Endothelial cell of umbilical vein (primary cell): ENCODE measurements at regions not wholly inside any gene's neighbourhood (a gene's known extent, or its start where the extent isn't known, plus 50 kb on each side); places are given as distances from the start of the nearest gene placed in this dataset.

Experiments used
- BruUV-seq: library from RNA; stranded (reverse); fragments of 400-500 nt; replicated peaks from 2 replicates; lab custom pipeline; 2021; lab: Mats Ljungman, UMichigan
- CTCF ChIA-PET: fragments of 300-600, 350-600 bp; sonication (Branson Sonifier 250); formaldehyde crosslinking; loops from one replicate; lab custom pipeline; 2021; ENCODE audit warnings: antibody characterized with exemption, inconsistent platforms; lab: Charles Lee
- POLR2A ChIA-PET: fragments of 300-600, 350-600 bp; sonication (Branson Sonifier 250); formaldehyde crosslinking; loops from one replicate; lab custom pipeline; 2021; ENCODE audit warnings: antibody characterized with exemption, inconsistent platforms; lab: Charles Lee
- DNase-seq: peaks from one replicate; pipeline ENCODE4 v3.0.0-alpha.2; 2011; ENCODE audit warnings: low read depth, low spot score
- FAIRE-seq: peaks from 2 replicates; lab custom pipeline; 2011; peaks lifted over from hg19 to GRCh38; lab: Jason Lieb, UNC
- H2AFZ ChIP-seq: 2 replicates; pipeline ENCODE4 v1.6.0; 2012; ENCODE audit warnings: low read depth, low read length, control low read depth, inconsistent platforms
- H3K27ac ChIP-seq: 2 replicates; pipeline ENCODE4 v1.5.1; 2011; ENCODE audit warnings: low read depth, mild to moderate bottlenecking, control low read depth, low read length, moderate library complexity; ENCODE audit not compliant: insufficient read depth
- H3K27me3 ChIP-seq, 2 experiments: 2 replicates each; pipeline versions ENCODE4 v1.6.0 to v1.6.1; 2011; ENCODE audit warnings: low read length in 2 of 2, mixed read lengths in 1 of 2; ENCODE audit not compliant: control insufficient read depth in 2 of 2, insufficient read depth in 2 of 2
- H3K36me3 ChIP-seq, 2 experiments: 2 replicates in 1 of 2; 3 replicates in 1 of 2; pipeline ENCODE4 v1.5.1; 2011; ENCODE audit warnings: low read length in 2 of 2, mild to moderate bottlenecking in 1 of 2, moderate library complexity in 1 of 2; ENCODE audit not compliant: control insufficient read depth in 2 of 2, insufficient read depth in 2 of 2; ENCODE audit errors: extremely low read depth in 1 of 2
- H3K4me1 ChIP-seq: 3 replicates; pipeline ENCODE4 v1.5.1; 2011; ENCODE audit warnings: mild to moderate bottlenecking, low read length; ENCODE audit not compliant: control insufficient read depth, insufficient read depth; ENCODE audit errors: extremely low read depth
- H3K4me2 ChIP-seq: 2 replicates; pipeline ENCODE4 v1.6.1; 2011; ENCODE audit warnings: low read length, control low read depth, mixed read lengths; ENCODE audit not compliant: insufficient read depth
- H3K4me3 ChIP-seq, 3 experiments: fragments of 200-600 bp in 1 of 3; sonication (generic), shearing (Covaris generic) in 1 of 3; replicated peaks in 1 of 3; 2 replicates each; pipeline ENCODE4 v1.5.1; 2011 to 2016; ENCODE audit warnings: control low read depth in 3 of 3, low read length in 3 of 3, mild to moderate bottlenecking in 2 of 3, inconsistent platforms in 1 of 3, low read depth in 1 of 3, moderate library complexity in 1 of 3; ENCODE audit not compliant: insufficient read depth in 1 of 3
- H3K79me2 ChIP-seq: 2 replicates; pipeline ENCODE4 v1.6.0; 2012; ENCODE audit warnings: low read length, inconsistent platforms; ENCODE audit not compliant: control insufficient read depth, insufficient read depth
- H3K9ac ChIP-seq: replicated peaks from 2 replicates; pipeline ENCODE3; 2011; ENCODE audit warnings: low read length, control low read depth; ENCODE audit not compliant: insufficient read depth; ENCODE audit errors: extremely low read depth
- H3K9me1 ChIP-seq: replicated peaks from 3 replicates; pipeline ENCODE4 v1.6.0; 2011; ENCODE audit warnings: mild to moderate bottlenecking, low read length; ENCODE audit not compliant: control insufficient read depth, insufficient read depth; ENCODE audit errors: extremely low read depth
- H3K9me3 ChIP-seq: replicated peaks from 2 replicates; pipeline ENCODE4 v1.5.1; 2012; ENCODE audit warnings: low read length, inconsistent platforms; ENCODE audit not compliant: control insufficient read depth, insufficient read depth
- H4K20me1 ChIP-seq: replicated peaks from 2 replicates; pipeline ENCODE3; 2011; ENCODE audit warnings: mild to moderate bottlenecking, low read length; ENCODE audit not compliant: control insufficient read depth, insufficient read depth; ENCODE audit errors: extremely low read depth
- CTCF ChIP-seq, 2 donors: IDR thresholded peaks; 1 replicate in 1 of 2; 2 replicates in 1 of 2; pipeline ENCODE4 v1.5.1; 2011; ENCODE audit warnings: low read length in 2 of 2, mild to moderate bottlenecking in 2 of 2, moderate library complexity in 2 of 2, control low read depth in 1 of 2, inconsistent platforms in 1 of 2, low read depth in 1 of 2; ENCODE audit not compliant: insufficient read depth in 1 of 2; ENCODE audit errors: extremely low read depth in 1 of 2
- EZH2 ChIP-seq: IDR thresholded peaks from 2 replicates; pipeline ENCODE4 v1.6.1; 2012; ENCODE audit warnings: borderline replicate concordance, low read depth, mild to moderate bottlenecking, moderate library complexity, low read length, inconsistent platforms; ENCODE audit not compliant: severe bottlenecking
- FOS ChIP-seq: IDR thresholded peaks from 2 replicates; pipeline ENCODE4 v1.6.1; 2011; ENCODE audit warnings: mild to moderate bottlenecking, low read length, moderate library complexity, borderline replicate concordance; ENCODE audit not compliant: insufficient read depth
- GATA2 ChIP-seq: IDR thresholded peaks from 2 replicates; pipeline ENCODE4 v1.7.0; 2011; ENCODE audit warnings: low read depth, mild to moderate bottlenecking, moderate library complexity, mixed read lengths, low read length; ENCODE audit not compliant: insufficient read length, insufficient read depth
- JUN ChIP-seq: IDR thresholded peaks from 2 replicates; pipeline ENCODE4 v1.6.1; 2011; ENCODE audit warnings: borderline replicate concordance, low read depth; ENCODE audit not compliant: insufficient read length, insufficient read depth
- MAX ChIP-seq: IDR thresholded peaks from 2 replicates; pipeline ENCODE4 v1.6.1; 2011; ENCODE audit not compliant: insufficient read depth, insufficient read length
- MYC ChIP-seq: IDR thresholded peaks from one replicate; pipeline ENCODE4 v1.6.1; 2011; ENCODE audit warnings: mild to moderate bottlenecking, low read depth, low read length
- POLR2A ChIP-seq: IDR thresholded peaks from 2 replicates; pipeline ENCODE4 v1.6.1; 2012; ENCODE audit warnings: low read depth, mild to moderate bottlenecking, control low read depth, low read length
- POLR2AphosphoS5 ChIP-seq: IDR thresholded peaks from 2 replicates; pipeline ENCODE4 v1.6.1; 2012; ENCODE audit warnings: low read depth, mild to moderate bottlenecking, control low read depth, low read length, moderate library complexity; ENCODE audit not compliant: insufficient read depth
- dilution Hi-C: fragments of 300-500 bp; cut with MboI; formaldehyde crosslinking; loops from one replicate; pipeline ENCODE4 v1.15.0; 2019; ENCODE audit warnings: low sequenced_read_pairs; ENCODE audit not compliant: extremely low pct_ligation_motif_present
- intact Hi-C: fragments of 100-400 bp; cut with micrococcal nuclease; formaldehyde crosslinking; loops from one replicate; pipeline ENCODE4 v1.10.0; 2022

GRCh38 chr14:104421401-104421821, 158.2 kb upstream of the C14orf180 start:
- no peak for FAIRE-seq
- BruUV-seq = no TSS peak

More at GRCh38 chr14:104421401-104421821, 158.2 kb upstream of the C14orf180 start:
- H3K4me2 ChIP-seq = no peak overlapping the region
- H2AFZ ChIP-seq = no peak overlapping the region
- dilution Hi-C loops (no loop called here), intact Hi-C loops (no loop called here)
- H3K9me3 ChIP-seq = no peaks in the 10 kb centered on the region
- no peak overlapping the region for H3K9ac ChIP-seq
- H3K27me3 ChIP-seq = peaks cover 0 to 2% of the 10 kb centered on the region in 2 experiments
- ChIA-PET CTCF (interaction anchor here (1.3 kb wide), 1 partner anchor 15 kb away, joined by 3 read pairs; no protein-coding TSS in a partner anchor), POLR2A (no interaction called here)
- no peak for DNase-seq
- no peaks in the 10 kb centered on the region for H3K36me3 ChIP-seq
- H3K4me3 ChIP-seq = no peak overlapping the region
- H3K9me1 ChIP-seq = no peaks in the 10 kb centered on the region
- H4K20me1 ChIP-seq = no peaks in the 10 kb centered on the region
- no peak for TF ChIP-seq POLR2A
- TF ChIP-seq JUN = no peak
- TF ChIP-seq GATA2 = no peak
- TF ChIP-seq CTCF (IDR thresholded peaks at IDR 0.05; ENCODE audit: extremely low read depth in 1 of 2, insufficient read depth in 1 of 2, low read depth in 1 of 2, low read length in 2 of 2) = no peak
- no peak for TF ChIP-seq EZH2
- TF ChIP-seq POLR2AphosphoS5 = no peak
- no peak for TF ChIP-seq MYC
- TF ChIP-seq FOS = no peak
- no peak for TF ChIP-seq MAX
- no peaks in the 10 kb centered on the region for H3K79me2 ChIP-seq
- H3K4me1 ChIP-seq = no peaks in the 10 kb centered on the region
- H3K27ac ChIP-seq = no peak overlapping the region
